ENCODE measurements at regions not wholly inside any gene's neighbourhood (a gene's known extent, or its start where the extent isn't known, plus 50 kb on each side); places are given as distances from the start of the nearest gene placed in this dataset.

DNA sequence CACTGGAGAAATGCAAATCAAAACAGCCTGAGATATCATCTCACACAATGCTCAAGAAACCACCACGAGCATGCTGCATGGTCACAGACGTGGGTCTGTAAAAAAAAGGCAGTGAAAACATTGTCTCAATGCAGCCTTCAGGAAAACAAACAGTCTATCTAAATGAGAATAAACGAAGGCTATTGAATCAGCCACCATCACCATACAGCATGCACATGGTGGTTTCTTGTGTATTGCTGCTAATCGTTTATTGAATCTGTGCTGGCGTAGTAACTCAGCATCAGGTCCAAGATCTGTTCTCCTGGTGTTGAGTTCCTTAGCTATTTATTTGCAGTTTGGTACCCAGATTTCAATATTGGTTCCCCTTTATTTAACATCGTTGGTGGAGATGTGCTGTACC lies 1115.0 kb downstream of the CDH18 start:
- TF ChIP-seq EZH2 (IDR thresholded peaks at IDR 0.05; ENCODE audit: low read length, missing control alignments), result no peak
- TF ChIP-seq, protein P1, sequence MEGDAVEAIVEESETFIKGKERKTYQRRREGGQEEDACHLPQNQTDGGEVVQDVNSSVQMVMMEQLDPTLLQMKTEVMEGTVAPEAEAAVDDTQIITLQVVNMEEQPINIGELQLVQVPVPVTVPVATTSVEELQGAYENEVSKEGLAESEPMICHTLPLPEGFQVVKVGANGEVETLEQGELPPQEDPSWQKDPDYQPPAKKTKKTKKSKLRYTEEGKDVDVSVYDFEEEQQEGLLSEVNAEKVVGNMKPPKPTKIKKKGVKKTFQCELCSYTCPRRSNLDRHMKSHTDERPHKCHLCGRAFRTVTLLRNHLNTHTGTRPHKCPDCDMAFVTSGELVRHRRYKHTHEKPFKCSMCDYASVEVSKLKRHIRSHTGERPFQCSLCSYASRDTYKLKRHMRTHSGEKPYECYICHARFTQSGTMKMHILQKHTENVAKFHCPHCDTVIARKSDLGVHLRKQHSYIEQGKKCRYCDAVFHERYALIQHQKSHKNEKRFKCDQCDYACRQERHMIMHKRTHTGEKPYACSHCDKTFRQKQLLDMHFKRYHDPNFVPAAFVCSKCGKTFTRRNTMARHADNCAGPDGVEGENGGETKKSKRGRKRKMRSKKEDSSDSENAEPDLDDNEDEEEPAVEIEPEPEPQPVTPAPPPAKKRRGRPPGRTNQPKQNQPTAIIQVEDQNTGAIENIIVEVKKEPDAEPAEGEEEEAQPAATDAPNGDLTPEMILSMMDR (conservative IDR thresholded peaks at IDR 0.05 in 1 of 2, IDR thresholded peaks at IDR 0.05 in 1 of 2; ENCODE audit: low read depth in 1 of 2, low read length in 2 of 2), result no peak
